ENCODE measurements at regions not wholly inside any gene's neighbourhood (a gene's known extent, or its start where the extent isn't known, plus 50 kb on each side); places are given as distances from the start of the nearest gene placed in this dataset.

DNA sequence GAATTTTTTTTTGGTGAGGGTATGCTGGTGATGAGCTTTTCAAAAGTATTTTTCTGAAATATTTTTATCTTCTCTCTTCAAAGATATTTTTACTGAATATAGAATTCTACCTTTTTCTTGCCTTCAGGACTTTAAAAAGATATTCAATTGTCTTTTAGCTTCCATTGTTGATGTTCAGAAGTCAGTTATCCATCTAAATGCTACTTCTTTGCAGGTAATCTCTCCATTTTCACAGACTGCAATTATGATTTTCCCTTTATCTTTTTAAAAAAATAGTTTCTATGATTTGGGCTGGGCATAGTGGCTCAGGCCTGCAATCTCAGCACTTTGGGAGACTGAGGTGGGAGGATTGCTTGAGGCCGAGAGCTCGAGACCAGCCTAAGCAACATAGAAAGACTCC, 222.4 kb downstream of the IL20RB start:
- WGBS = no CpG with 5 or more reads among the region's 2 CpGs
- H2AK5ac ChIP-seq (ENCODE audit: low read length, severe bottlenecking) = no peak overlapping the region
- DNase-seq = no peak
- peaks cover 15% of the 10 kb centered on the region for H3K9me3 ChIP-seq (ENCODE audit: control insufficient read depth, low read length)
- no peak overlapping the region for H2BK5ac ChIP-seq (ENCODE audit: low read depth, low read length, poor library complexity, severe bottlenecking)
- H3K9ac ChIP-seq (ENCODE audit: low read length) = no peak overlapping the region
- H3K4me3 ChIP-seq (ENCODE audit: insufficient read depth in 1 of 2, low read depth in 1 of 2, low read length in 2 of 2) = no peak overlapping the region
- H4K91ac ChIP-seq (ENCODE audit: low read length) = no peak overlapping the region
- no peak overlapping the region for H2BK120ac ChIP-seq (ENCODE audit: low read depth, low read length)
- no peak overlapping the region for H3K14ac ChIP-seq (ENCODE audit: low read length in 2 of 2)
- H3K27ac ChIP-seq (ENCODE audit: low read length, poor library complexity, severe bottlenecking) = no peak overlapping the region
- no peak overlapping the region for H2BK15ac ChIP-seq (ENCODE audit: low read depth, poor library complexity, severe bottlenecking)
- H3K23ac ChIP-seq (ENCODE audit: low read length in 2 of 2) = no peak overlapping the region
- H3K27me3 ChIP-seq (ENCODE audit: control insufficient read depth in 1 of 2, insufficient read depth in 1 of 2, low read length in 2 of 2) = no peaks in the 10 kb centered on the region
- H4K8ac ChIP-seq (ENCODE audit: low read length) = no peak overlapping the region
- H2BK12ac ChIP-seq (ENCODE audit: low read length in 2 of 2) = no peak overlapping the region
- H3K4me2 ChIP-seq (ENCODE audit: low read length, poor library complexity, severe bottlenecking) = no peak overlapping the region
- no peaks in the 10 kb centered on the region for H3K4me1 ChIP-seq (ENCODE audit: control insufficient read depth, insufficient read depth, low read depth, low read length)
- no peak overlapping the region for H3K18ac ChIP-seq (ENCODE audit: low read depth in 1 of 2, low read length in 2 of 2)
- no peak overlapping the region for H3K4ac ChIP-seq (ENCODE audit: low read depth in 1 of 2, low read length in 2 of 2)
- H3K79me1 ChIP-seq (replicated peaks; ENCODE audit: low read length, poor library complexity, severe bottlenecking) = no peaks in the 10 kb centered on the region
- H3K36me3 ChIP-seq (ENCODE audit: control insufficient read depth in 1 of 2, insufficient read depth in 2 of 2, low read depth in 1 of 2, low read length in 2 of 2) = no peaks in the 10 kb centered on the region
- no peak overlapping the region for H2AFZ ChIP-seq (ENCODE audit: low read depth, low read length)

DNA sequence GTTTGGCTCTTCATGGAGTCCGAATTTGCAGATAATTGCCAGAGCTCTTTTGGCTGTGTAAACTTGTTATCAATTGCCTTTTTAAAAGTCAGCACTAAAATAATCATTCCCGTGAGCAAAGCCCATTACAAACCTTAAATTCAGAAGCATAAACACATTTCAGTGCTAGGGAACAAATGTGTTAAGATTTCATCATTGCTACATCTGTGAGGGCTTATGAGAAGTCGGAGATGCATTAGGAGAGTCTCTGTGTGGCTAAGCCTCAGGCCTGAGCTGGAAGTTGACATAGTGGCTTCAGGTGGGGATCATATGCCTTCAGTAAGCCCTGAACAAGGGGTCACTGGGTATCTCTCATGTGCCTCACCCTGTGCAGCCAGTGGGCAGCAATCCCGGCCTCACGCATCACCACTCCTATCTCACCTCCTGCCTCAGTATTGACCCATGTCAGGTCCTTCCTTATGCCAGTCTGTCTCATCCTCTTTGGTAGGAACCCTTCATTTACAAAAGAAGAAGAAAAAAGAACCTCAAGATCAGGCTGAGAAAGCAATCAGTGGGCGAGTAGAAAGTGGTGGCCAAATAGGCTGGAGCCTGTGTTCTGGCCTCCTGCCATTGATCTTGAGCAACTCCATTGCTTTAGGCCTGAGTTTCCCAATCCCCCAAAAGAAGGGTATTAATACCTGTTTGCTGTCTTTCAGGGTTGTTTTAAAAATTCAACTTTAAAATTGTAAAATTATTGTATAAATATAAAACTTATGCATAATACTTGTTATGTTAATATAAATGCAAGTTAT, 233.5 kb downstream of the IL20RB start:
- Histone ChIP-seq H3K36me3 (ENCODE audit: control insufficient read depth in 1 of 2, insufficient read depth in 2 of 2, low read depth in 1 of 2, low read length in 2 of 2) (no peaks in the 10 kb centered on the region), H3K4me1 (ENCODE audit: control insufficient read depth, insufficient read depth, low read depth, low read length) (no peaks in the 10 kb centered on the region), H3K9me3 (ENCODE audit: control insufficient read depth, low read length) (no peaks in the 10 kb centered on the region), H3K4ac (ENCODE audit: low read depth in 1 of 2, low read length in 2 of 2) (no peak overlapping the region), H3K9ac (ENCODE audit: low read length) (no peak overlapping the region), H2BK15ac (ENCODE audit: low read depth, poor library complexity, severe bottlenecking) (no peak overlapping the region), H4K8ac (ENCODE audit: low read length) (no peak overlapping the region), H2AK5ac (ENCODE audit: low read length, severe bottlenecking) (no peak overlapping the region), H4K91ac (ENCODE audit: low read length) (no peak overlapping the region), H3K79me1 (replicated peaks; ENCODE audit: low read length, poor library complexity, severe bottlenecking) (no peaks in the 10 kb centered on the region), H3K18ac (ENCODE audit: low read depth in 1 of 2, low read length in 2 of 2) (no peak overlapping the region), H2BK12ac (ENCODE audit: low read length in 2 of 2) (no peak overlapping the region), H3K23ac (ENCODE audit: low read length in 2 of 2) (no peak overlapping the region), H3K14ac (ENCODE audit: low read length in 2 of 2) (no peak overlapping the region), H3K27ac (ENCODE audit: low read length, poor library complexity, severe bottlenecking) (no peak overlapping the region), H2AFZ (ENCODE audit: low read depth, low read length) (no peak overlapping the region), H2BK5ac (ENCODE audit: low read depth, low read length, poor library complexity, severe bottlenecking) (no peak overlapping the region), H2BK120ac (ENCODE audit: low read depth, low read length) (no peak overlapping the region), H3K27me3 (ENCODE audit: control insufficient read depth in 1 of 2, insufficient read depth in 1 of 2, low read length in 2 of 2) (no peaks in the 10 kb centered on the region), H3K4me2 (ENCODE audit: low read length, poor library complexity, severe bottlenecking) (no peak overlapping the region), H3K4me3 (ENCODE audit: insufficient read depth in 1 of 2, low read depth in 1 of 2, low read length in 2 of 2) (no peak overlapping the region)
- 67% methylated on average over 6 of the region's 6 CpGs for WGBS
- DNase-seq = no peak

DNA sequence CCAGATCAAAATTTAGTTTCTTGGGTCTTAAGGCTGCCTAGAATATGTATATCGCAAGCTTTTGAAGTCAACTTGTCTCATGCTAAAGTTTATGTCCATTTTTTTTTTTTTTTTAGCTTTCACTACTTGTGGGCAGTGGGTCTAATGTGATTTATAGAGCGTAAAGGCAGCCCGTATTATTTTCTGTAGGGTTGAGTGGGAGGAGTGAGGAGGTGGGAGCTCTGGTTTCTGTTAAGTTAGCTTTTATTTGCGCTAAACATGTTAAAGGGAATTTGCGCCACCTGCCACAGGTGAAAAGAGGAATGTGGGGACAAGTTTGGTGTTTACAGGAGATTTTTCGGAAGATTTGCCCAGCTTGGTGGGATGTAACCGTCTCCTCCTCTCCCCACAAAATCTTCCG, 234.2 kb downstream of the IL20RB start:
- Histone ChIP-seq H3K4me2 (ENCODE audit: low read length, poor library complexity, severe bottlenecking) (no peak overlapping the region), H3K18ac (ENCODE audit: low read depth in 1 of 2, low read length in 2 of 2) (no peak overlapping the region), H3K23ac (ENCODE audit: low read length in 2 of 2) (no peak overlapping the region), H2BK120ac (ENCODE audit: low read depth, low read length) (no peak overlapping the region), H3K9me3 (ENCODE audit: control insufficient read depth, low read length) (no peaks in the 10 kb centered on the region), H2AK5ac (ENCODE audit: low read length, severe bottlenecking) (no peak overlapping the region), H2BK12ac (ENCODE audit: low read length in 2 of 2) (no peak overlapping the region), H3K4me1 (ENCODE audit: control insufficient read depth, insufficient read depth, low read depth, low read length) (no peaks in the 10 kb centered on the region), H3K14ac (ENCODE audit: low read length in 2 of 2) (no peak overlapping the region), H3K4me3 (ENCODE audit: insufficient read depth in 1 of 2, low read depth in 1 of 2, low read length in 2 of 2) (no peak overlapping the region), H3K79me1 (replicated peaks; ENCODE audit: low read length, poor library complexity, severe bottlenecking) (no peaks in the 10 kb centered on the region), H3K9ac (ENCODE audit: low read length) (no peak overlapping the region), H2BK15ac (ENCODE audit: low read depth, poor library complexity, severe bottlenecking) (no peak overlapping the region), H2AFZ (ENCODE audit: low read depth, low read length) (no peak overlapping the region), H3K27ac (ENCODE audit: low read length, poor library complexity, severe bottlenecking) (no peak overlapping the region), H3K27me3 (ENCODE audit: control insufficient read depth in 1 of 2, insufficient read depth in 1 of 2, low read length in 2 of 2) (no peaks in the 10 kb centered on the region), H4K8ac (ENCODE audit: low read length) (no peak overlapping the region), H2BK5ac (ENCODE audit: low read depth, low read length, poor library complexity, severe bottlenecking) (no peak overlapping the region), H3K4ac (ENCODE audit: low read depth in 1 of 2, low read length in 2 of 2) (no peak overlapping the region), H3K36me3 (ENCODE audit: control insufficient read depth in 1 of 2, insufficient read depth in 2 of 2, low read depth in 1 of 2, low read length in 2 of 2) (no peaks in the 10 kb centered on the region), H4K91ac (ENCODE audit: low read length) (no peak overlapping the region)
- DNase-seq = no peak
- 91% methylated on average over 6 of the region's 8 CpGs for WGBS

DNA sequence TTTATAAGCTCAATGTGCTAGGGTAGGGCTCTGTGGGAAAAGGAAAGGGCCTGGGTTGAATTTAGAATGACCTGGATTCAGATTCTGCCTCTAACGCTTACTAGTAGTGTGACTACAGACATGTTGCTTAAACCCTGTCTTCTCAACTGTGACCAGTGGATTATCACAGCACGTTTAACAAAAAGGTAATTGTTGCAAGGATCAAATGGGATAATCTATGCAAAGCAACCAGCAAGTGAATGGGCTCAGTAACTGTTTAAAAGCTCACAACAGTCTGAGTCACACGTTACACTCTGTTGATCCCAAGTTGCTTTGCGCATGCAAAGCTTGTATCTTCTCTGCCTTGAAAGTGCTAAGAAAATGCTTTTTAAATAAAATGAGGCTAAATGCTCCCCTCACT, 236.5 kb downstream of the IL20RB start:
- H2BK12ac ChIP-seq (ENCODE audit: low read length in 2 of 2) = no peak overlapping the region
- H3K9ac ChIP-seq (ENCODE audit: low read length) = no peak overlapping the region
- H2AK5ac ChIP-seq (ENCODE audit: low read length, severe bottlenecking) = no peak overlapping the region
- no peak overlapping the region for H2BK15ac ChIP-seq (ENCODE audit: low read depth, poor library complexity, severe bottlenecking)
- H3K27ac ChIP-seq (ENCODE audit: low read length, poor library complexity, severe bottlenecking) = no peak overlapping the region
- no peak overlapping the region for H4K8ac ChIP-seq (ENCODE audit: low read length)
- H2BK120ac ChIP-seq (ENCODE audit: low read depth, low read length) = no peak overlapping the region
- no peak overlapping the region for H4K91ac ChIP-seq (ENCODE audit: low read length)
- no peaks in the 10 kb centered on the region for H3K27me3 ChIP-seq (ENCODE audit: control insufficient read depth in 1 of 2, insufficient read depth in 1 of 2, low read length in 2 of 2)
- H3K4me1 ChIP-seq (ENCODE audit: control insufficient read depth, insufficient read depth, low read depth, low read length) = no peaks in the 10 kb centered on the region
- H3K23ac ChIP-seq (ENCODE audit: low read length in 2 of 2) = no peak overlapping the region
- H3K4me3 ChIP-seq (ENCODE audit: insufficient read depth in 1 of 2, low read depth in 1 of 2, low read length in 2 of 2) = no peak overlapping the region
- H3K18ac ChIP-seq (ENCODE audit: low read depth in 1 of 2, low read length in 2 of 2) = no peak overlapping the region
- no peak overlapping the region for H2AFZ ChIP-seq (ENCODE audit: low read depth, low read length)
- H3K4me2 ChIP-seq (ENCODE audit: low read length, poor library complexity, severe bottlenecking) = no peak overlapping the region
- no peak for DNase-seq
- no peaks in the 10 kb centered on the region for H3K79me1 ChIP-seq (replicated peaks; ENCODE audit: low read length, poor library complexity, severe bottlenecking)
- no peak overlapping the region for H3K14ac ChIP-seq (ENCODE audit: low read length in 2 of 2)
- no peaks in the 10 kb centered on the region for H3K9me3 ChIP-seq (ENCODE audit: control insufficient read depth, low read length)
- H3K36me3 ChIP-seq (ENCODE audit: control insufficient read depth in 1 of 2, insufficient read depth in 2 of 2, low read depth in 1 of 2, low read length in 2 of 2) = no peaks in the 10 kb centered on the region
- WGBS = 44% methylated on average over 4 of the region's 4 CpGs
- H3K4ac ChIP-seq (ENCODE audit: low read depth in 1 of 2, low read length in 2 of 2) = no peak overlapping the region
- no peak overlapping the region for H2BK5ac ChIP-seq (ENCODE audit: low read depth, low read length, poor library complexity, severe bottlenecking)

Data from mesenchymal stem cell (in vitro differentiated cells and primary cell).